Motor neuron (in vitro differentiated cells): ENCODE measurements at regions not wholly inside any gene's neighbourhood (a gene's known extent, or its start where the extent isn't known, plus 50 kb on each side); places are given as distances from the start of the nearest gene placed in this dataset.
A peak's percentile ranks its signal among the peaks of the same experiment; 100 is the strongest.

Experiments used
- ATAC-seq, 8 experiments: fragments of 200-7000 bp; cut with Tn5 transposase; replicated peaks in 6 of 8; 2 replicates each; pipeline ENCODE4 v1.8.0; 2021; ENCODE audit warnings: mild to moderate bottlenecking in 8 of 8, moderate library complexity in 8 of 8
- H3K27ac ChIP-seq, 2 donors: fragments of 250-450 bp; sonication (Bioruptor Pico); 2 replicates each; pipeline ENCODE4 v1.9.0; 2021; ENCODE audit warnings: antibody characterized with exemption in 2 of 2, mild to moderate bottlenecking in 2 of 2, moderate library complexity in 1 of 2
- H3K4me1 ChIP-seq, 2 donors: fragments of 250-450 bp; sonication (Bioruptor Pico); replicated peaks in 1 of 2; 2 replicates each; pipeline ENCODE4 v1.6.1; 2021; ENCODE audit warnings: antibody characterized with exemption in 2 of 2, mild to moderate bottlenecking in 2 of 2, moderate library complexity in 1 of 2
- H3K4me3 ChIP-seq, 5 donors: fragments of 250-450 bp; sonication (Bioruptor Pico); 2 replicates each; pipeline ENCODE4 v1.9.0; 2021; ENCODE audit warnings: antibody characterized with exemption in 5 of 5, mild to moderate bottlenecking in 5 of 5, moderate library complexity in 4 of 5
- WGBS, 10 experiments: fragments of 450-650 bp; shearing (Covaris generic); methylation state at CpG; one replicate each; pipeline ENCODE4 v1.0.0; 2022; 5-methylcytosine and 5-hydroxymethylcytosine counted together
- in situ Hi-C, 9 experiments: fragments of 400-800 bp; cut with MboI; loops; one replicate each; pipeline ENCODE4 v1.15.0; 2021; ENCODE audit warnings: low sequenced_read_pairs in 9 of 9, low pct_unique_long_range_greater_than_20kb in 2 of 9; ENCODE audit not compliant: unreplicated experiment in 9 of 9

DNA sequence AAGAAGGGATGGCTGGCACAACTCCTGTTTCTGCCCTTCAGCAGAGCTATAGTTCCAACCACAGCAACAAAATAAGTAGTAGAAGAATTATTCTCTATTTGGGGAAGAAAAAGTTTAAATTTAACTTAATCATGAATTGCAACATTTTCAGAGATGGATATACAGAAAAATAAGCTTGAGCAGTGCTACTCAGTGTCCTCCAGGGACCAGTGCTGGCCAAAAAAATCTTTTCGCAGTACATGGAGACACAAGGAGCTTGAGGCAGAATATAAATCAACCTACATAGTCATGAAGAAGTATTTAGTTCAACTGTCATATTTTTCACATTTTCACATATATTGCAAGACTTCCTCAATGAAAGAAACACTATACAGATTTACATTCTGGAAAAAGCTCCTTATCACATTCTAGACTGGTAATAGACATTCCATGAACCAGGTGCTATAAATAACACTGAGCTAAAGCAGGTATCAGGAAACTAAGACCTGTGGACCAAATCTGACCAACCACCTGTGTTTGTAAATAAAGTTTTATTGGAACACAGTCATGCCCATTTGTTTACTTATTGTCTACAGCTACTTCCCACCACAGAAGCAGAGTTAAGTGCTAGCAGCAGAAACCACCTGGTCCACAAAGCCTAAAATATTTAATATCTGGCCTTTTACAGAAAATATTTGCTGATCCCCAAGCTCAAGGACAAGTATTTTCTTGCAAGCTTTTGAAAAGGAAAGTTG is 101.9 kb downstream of the RGS21 start:
- no peak overlapping the region for H3K27ac ChIP-seq
- in situ Hi-C loops: no loop called here
- H3K4me3 ChIP-seq: no peak overlapping the region
- H3K4me1 ChIP-seq: no peaks in the 10 kb centered on the region
- no peak for ATAC-seq
- 40 to 100% (median 100%) methylated on average over 1 of the region's 1 CpG; no CpG with 5 or more reads in 1 of the 10 experiments for WGBS, 10 experiments

DNA sequence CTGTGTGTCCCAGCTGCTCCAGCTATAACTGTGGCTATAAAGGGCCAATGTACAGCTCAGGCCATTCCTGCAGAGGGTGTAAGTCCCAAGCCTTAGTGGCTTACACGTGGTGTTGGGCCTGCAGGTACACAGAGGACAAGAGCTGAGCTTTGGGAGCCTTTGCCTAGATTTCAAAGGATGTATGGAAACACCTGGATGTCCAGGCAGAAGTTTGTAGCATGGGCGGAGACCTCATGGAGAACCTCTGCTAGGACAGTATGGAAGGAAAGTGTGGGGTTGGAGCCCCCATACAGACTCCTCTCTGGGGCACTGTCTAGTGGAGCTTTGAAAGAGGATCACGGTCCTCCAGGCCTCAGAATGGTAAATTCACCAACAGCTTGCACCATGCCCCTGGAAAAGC is 113.9 kb downstream of the RGS21 start:
- in situ Hi-C loops: loop anchor here in 2 of 9 experiments (10.0 to 25.0 kb wide), 3 partner anchors 106 to 443 kb away; no protein-coding TSS in a partner anchor
- no peak overlapping the region for H3K27ac ChIP-seq
- H3K4me3 ChIP-seq: no peak overlapping the region
- no peak for ATAC-seq
- 40 to 80% (median 58%) methylated on average over 1 to 3 of the region's 3 CpGs; no CpG with 5 or more reads in 5 of the 10 experiments for WGBS, 10 experiments
- H3K4me1 ChIP-seq: no peaks in the 10 kb centered on the region

DNA sequence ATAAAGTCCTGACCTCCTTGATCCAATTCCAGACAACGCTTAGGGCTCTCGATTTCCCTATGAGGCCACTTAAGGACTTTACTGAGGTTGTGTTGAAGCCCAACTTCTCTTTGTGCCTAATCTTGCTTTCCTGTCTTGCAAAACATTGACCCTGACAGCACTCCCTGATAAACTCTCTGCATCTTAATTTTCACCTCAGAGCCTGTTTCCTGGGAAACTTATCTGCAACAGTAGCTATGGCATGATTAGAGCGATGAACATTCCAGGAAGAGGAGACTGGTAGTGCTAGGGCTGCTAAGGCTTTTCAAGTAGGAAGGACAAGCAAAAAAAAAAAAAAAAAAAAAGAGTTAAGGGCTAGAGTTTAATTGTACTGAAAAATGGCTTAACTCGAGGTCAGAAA is 118.9 kb downstream of the RGS21 start:
- 4 to 100% (median 76%) methylated on average over 1 to 4 of the region's 4 CpGs for WGBS, 10 experiments
- ATAC-seq: peak in 1 of 8 experiments; percentile 59
- in situ Hi-C loops: loop anchor here in 2 of 9 experiments (10.0 to 25.0 kb wide), 3 partner anchors 111 to 448 kb away; no protein-coding TSS in a partner anchor
- H3K4me3 ChIP-seq: no peak overlapping the region
- no peaks in the 10 kb centered on the region for H3K4me1 ChIP-seq
- H3K27ac ChIP-seq: no peak overlapping the region

DNA sequence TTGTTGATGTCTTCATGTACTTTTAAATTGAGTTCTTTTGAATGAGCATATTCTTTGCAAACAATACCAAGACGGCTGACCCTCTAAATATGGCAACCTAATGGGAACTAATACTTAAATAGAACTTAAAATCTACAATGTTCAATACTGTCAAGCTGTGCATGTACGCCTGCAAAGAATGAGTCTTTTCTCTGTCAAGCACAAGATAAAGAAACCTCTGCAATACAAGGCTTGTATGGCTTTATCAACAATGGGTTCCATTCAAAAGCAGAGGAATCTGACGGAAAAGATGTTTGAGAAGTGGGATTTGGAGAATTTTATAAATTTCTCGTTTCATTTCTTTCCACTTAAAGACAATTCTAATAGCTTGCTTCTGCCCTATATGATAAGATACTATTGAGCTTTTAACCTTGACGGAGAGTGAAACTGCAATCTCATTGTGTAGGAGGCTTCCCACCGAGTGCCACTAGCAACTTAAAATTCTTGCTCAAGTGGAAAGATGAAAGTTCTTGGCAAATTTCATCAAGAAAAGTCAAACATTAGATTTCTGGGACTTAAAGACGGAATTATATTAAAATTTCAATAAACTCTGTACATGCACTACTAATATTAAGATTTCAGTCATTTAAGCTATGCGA is 119.8 kb downstream of the RGS21 start:
- Histone ChIP-seq H3K27ac (no peak overlapping the region), H3K4me3 (no peak overlapping the region), H3K4me1 (no peaks in the 10 kb centered on the region)
- no peak for ATAC-seq
- WGBS, 10 experiments: 14 to 91% (median 75%) methylated on average over 3 to 8 of the region's 8 CpGs
- in situ Hi-C loops: loop anchor here in 2 of 9 experiments (10.0 to 25.0 kb wide), 3 partner anchors 112 to 449 kb away; no protein-coding TSS in a partner anchor

DNA sequence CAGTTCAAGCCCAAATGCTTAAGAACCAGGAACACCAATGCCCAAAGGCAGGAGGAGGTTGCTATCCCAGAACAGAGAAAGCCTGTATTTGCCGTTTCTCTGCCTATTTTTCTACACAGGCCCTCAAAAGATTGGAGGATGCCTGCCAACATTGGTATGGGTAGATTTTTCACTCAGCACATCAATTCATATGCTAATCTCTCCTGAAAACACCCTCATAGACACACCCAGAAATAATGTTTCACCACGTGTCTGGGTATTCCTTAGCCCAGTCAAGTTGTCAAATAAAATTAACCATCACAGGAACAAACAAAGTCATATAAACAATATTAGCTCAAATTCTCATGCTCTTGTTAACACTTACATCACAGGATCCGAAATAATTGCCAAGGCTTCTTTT is 121.9 kb downstream of the RGS21 start:
- in situ Hi-C loops: loop anchor here in 2 of 9 experiments (10.0 to 25.0 kb wide), 3 partner anchors 114 to 451 kb away; no protein-coding TSS in a partner anchor
- ATAC-seq: peak in 3 of 8 experiments; percentile 35 to 91 (median 77)
- no peak overlapping the region for H3K4me3 ChIP-seq
- H3K4me1 ChIP-seq: no peaks in the 10 kb centered on the region
- WGBS, 10 experiments: 7 to 86% (median 45%) methylated on average over 1 to 3 of the region's 3 CpGs; no CpG with 5 or more reads in 2 of the 10 experiments
- H3K27ac ChIP-seq: no peak overlapping the region

DNA sequence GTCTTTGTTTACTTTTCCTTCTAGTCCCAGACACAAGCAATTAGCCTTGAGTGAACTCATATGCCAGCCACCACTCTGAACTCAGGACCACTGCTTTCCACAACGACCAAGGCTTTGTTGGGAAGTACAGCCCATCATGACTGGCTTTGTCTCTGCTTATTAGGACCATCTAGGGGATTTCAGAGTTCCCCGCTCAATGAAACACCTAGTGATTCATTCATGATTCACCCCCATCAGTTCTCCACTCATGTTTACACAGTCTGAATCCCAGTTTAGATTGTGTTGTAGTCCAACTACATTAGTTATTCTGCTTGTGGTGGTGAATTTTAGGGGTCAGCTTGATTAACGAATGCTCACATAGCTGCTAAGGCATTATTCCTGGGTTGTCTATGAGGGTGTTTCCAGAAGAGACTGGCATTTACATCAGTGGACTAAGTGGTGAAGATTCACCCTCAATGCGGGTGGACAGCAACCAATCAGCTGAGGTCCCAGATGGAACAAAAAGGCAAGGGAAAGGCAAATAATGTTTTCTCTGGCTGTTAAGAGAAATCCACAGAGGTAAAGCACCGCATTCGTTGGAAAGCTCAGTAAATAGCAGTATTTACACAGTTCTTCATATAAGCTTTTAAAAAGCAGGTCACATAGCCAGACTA is 122.7 kb downstream of the RGS21 start:
- Histone ChIP-seq H3K4me1 (no peaks in the 10 kb centered on the region), H3K4me3 (no peak overlapping the region), H3K27ac (no peak overlapping the region)
- peak in 3 of 8 experiments; percentile 18 to 63 (median 50) for ATAC-seq
- 43 to 97% (median 80%) methylated on average over 2 to 6 of the region's 6 CpGs; no CpG with 5 or more reads in 1 of the 10 experiments for WGBS, 10 experiments
- in situ Hi-C loops: loop anchor here in 2 of 9 experiments (10.0 to 25.0 kb wide), 3 partner anchors 115 to 452 kb away; no protein-coding TSS in a partner anchor

DNA sequence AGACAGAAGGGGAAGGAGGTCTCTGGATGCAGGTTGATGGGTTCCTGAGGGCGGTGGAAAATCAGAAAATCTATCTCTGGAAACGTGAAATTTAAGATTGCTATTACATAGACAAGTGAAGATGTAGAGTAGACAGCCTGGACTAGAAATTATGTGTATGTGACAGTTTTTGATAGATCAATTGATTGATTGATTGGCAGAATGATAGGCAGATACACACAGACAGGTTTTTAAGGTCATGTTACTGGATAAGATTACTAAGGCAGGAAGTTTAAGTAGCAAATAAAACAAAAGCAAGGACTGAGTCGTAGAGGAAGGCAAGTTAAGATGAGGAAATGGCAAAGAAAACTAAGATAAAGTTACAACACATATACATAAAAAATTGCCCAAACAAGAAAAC is 124.7 kb downstream of the RGS21 start:
- Histone ChIP-seq H3K4me1 (peaks cover 0 to 9% of the 10 kb centered on the region in 2 donors), H3K27ac (no peak overlapping the region), H3K4me3 (no peak overlapping the region)
- no peak for ATAC-seq
- in situ Hi-C loops: loop anchor here in 2 of 9 experiments (25.0 kb wide), 2 partner anchors 429 to 454 kb away; no protein-coding TSS in a partner anchor
- WGBS, 10 experiments: 41 to 90% (median 77%) methylated on average over 2 to 3 of the region's 3 CpGs

DNA sequence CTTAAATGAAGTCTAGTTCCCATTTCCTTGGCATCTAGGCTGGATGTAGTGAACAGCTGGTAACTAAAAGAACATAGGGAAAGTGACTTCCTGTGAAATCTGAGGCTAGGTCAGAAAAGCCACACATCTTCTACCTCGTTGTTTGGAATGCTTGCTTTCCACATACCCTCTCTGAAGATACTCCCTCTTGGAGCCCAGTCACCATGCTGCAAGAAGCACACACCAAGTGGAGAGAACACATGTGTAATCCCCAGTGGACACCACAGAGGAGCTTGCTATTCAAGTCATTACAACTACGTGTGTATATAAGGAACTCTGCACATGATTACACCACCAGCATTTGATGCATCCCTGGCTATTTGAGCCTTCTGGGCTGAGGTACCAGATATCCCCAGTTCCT is 125.9 kb downstream of the RGS21 start:
- no peak overlapping the region for H3K27ac ChIP-seq
- peaks cover 0 to 9% of the 10 kb centered on the region in 2 donors for H3K4me1 ChIP-seq
- H3K4me3 ChIP-seq: no peak overlapping the region
- in situ Hi-C loops: loop anchor here in 2 of 9 experiments (25.0 kb wide), 2 partner anchors 430 to 455 kb away; no protein-coding TSS in a partner anchor
- 0 to 91% (median 19%) methylated on average over 1 to 2 of the region's 2 CpGs; no CpG with 5 or more reads in 3 of the 10 experiments for WGBS, 10 experiments
- no peak for ATAC-seq

DNA sequence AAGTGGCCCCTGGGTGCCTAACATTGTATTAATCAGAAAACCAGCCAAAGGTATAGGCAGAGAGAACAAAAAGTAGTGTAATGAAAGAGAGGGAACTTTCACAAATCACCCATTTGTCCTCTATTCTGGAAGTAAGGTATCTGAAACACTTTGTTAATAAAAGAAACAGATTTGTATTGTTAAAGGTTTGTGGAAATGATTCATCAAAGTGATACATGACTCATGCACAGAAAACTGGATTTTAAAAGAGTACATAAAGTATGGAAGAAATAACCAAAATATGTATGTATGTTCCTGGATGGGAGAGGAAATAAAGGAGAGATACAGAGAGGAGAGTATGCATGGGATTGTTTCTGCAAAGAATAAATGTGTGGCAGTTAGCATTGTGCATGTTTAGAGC is 126.8 kb downstream of the RGS21 start:
- Histone ChIP-seq H3K4me1 (peaks cover 0 to 9% of the 10 kb centered on the region in 2 donors), H3K4me3 (no peak overlapping the region), H3K27ac (no peak overlapping the region)
- in situ Hi-C loops: loop anchor here in 2 of 9 experiments (25.0 kb wide), 2 partner anchors 431 to 456 kb away; no protein-coding TSS in a partner anchor
- ATAC-seq: peak in 1 of 8 experiments; percentile 60

DNA sequence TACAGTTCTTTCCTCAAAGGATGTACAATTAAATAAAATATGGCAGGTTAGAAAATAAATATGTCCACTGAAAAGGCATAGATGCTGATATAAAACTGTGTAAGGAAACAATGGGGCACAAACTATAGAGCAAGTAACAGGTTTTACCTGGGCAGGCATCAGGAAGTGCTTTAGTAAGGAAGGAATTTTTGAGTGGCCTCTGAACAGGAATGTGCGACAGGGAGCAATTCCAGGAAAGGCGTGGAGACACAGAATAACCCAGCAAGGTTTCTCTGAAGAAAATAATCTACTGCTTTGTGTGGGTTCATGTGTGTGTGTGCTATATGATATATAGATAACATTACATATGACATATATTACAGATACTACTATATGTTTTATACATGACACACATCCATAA is 128.4 kb downstream of the RGS21 start:
- in situ Hi-C loops: loop anchor here in 2 of 9 experiments (25.0 kb wide), 2 partner anchors 433 to 458 kb away; no protein-coding TSS in a partner anchor
- Histone ChIP-seq H3K27ac (no peak overlapping the region), H3K4me1 (peaks cover 0 to 9% of the 10 kb centered on the region in 2 donors), H3K4me3 (no peak overlapping the region)
- WGBS, 10 experiments: 54 to 100% (median 87%) methylated on average over 1 to 2 of the region's 2 CpGs; no CpG with 5 or more reads in 1 of the 10 experiments
- ATAC-seq: peak in 1 of 8 experiments; percentile 32

DNA sequence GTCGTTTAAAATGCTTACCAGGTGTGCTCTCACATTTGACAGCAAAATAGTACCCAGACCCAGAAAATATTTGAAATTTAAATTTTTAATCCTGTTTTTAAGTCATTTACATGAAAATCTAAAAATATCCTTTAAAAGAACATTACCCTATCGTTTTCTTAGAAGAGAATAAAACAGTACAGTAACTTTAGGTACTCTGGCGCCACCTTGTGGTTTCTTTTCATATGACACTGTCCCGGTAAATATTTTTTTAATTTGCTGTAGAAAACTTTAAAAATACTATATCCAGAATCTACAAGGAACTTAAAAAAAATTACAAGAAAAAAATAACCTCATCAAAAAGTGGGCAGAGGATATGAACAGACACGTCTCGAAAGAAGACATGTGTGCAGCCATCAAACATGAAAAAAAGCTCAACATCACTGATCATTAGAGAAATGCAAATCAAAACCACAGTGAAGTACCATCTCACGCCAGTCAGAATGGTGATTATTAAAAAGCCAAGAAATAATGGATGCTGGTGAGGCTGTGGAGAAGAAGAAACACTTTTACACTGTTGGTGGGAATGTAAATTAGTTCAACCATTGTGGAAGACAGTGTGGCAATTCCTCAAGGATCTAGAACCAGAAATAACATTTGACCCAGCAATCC is 129.2 kb downstream of the RGS21 start:
- H3K27ac ChIP-seq: no peak overlapping the region
- H3K4me1 ChIP-seq: peaks cover 0 to 9% of the 10 kb centered on the region in 2 donors
- no peak overlapping the region for H3K4me3 ChIP-seq
- 1 to 24% (median 10%) methylated on average over 3 to 7 of the region's 7 CpGs for WGBS, 10 experiments
- in situ Hi-C loops: loop anchor here in 2 of 9 experiments (25.0 kb wide), 2 partner anchors 434 to 459 kb away; no protein-coding TSS in a partner anchor
- peak in 5 of 8 experiments; percentile 22 to 50 (median 40) for ATAC-seq

DNA sequence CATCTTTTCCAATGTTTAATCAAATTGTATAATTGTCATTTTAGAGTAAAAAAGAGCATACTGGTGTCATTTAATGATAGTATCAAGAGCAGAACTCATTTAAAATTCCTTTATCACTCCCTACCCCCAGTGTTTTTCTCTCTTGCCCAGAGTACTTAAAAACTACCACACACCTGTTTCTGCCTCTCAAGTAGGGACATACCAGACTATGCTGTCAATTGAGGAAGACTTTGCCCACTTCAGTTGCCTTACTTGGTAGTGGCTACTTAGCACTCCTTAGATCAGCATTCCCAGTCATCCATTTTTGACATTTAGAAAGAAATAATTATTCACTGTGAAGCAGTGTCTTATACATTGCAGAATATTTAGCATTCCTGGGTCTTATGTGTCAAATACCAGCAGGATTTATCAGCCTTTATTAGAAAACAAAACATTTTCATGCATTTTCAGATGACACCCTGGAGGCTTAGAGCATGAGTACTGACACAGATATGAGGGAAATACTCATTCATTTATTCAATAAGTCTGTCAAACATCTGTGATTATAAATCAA is 127.5 kb upstream of the RGS1 start:
- in situ Hi-C loops: loop anchor here in 2 of 9 experiments (25.0 kb wide), 2 partner anchors 436 to 461 kb away; no protein-coding TSS in a partner anchor
- ATAC-seq: peak in 2 of 8 experiments; percentile 23 to 45
- Histone ChIP-seq H3K4me1 (peaks cover 0 to 9% of the 10 kb centered on the region in 2 donors), H3K27ac (no peak overlapping the region), H3K4me3 (no peak overlapping the region)
